ENCODE measurements at regions not wholly inside any gene's neighbourhood (a gene's known extent, or its start where the extent isn't known, plus 50 kb on each side); places are given as distances from the start of the nearest gene placed in this dataset.
"Not testable (repeated sequence)": the region's sequence is repeated elsewhere in the genome, so short reads cannot be mapped to it uniquely, and the experiment has no call there.

DNA sequence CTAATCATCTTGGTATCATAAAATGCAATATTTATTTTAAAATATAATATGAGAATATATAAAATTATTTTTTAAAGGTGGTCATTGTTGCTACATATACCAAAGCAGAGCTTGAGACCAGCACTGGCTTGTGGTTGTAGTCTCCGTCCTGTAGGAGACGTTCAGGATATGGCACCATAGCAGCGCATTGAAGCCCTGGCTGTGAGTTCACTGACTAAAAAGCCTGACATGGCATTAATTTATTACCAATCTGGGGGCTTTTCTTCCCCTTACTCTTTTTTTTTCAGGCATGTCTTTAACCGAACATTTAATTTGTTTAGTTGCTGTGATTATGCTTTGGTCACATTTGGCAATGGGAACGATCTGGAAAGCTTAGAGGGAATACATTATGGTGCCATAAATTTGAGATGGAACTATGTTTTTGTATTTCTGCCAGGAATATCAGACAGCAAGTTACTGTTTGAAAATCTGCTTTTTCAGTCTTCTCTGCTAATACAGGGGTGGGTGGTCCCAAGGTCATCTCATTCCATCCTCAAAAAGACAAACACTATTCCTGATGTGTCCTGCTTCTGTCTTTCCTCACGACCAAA is 108.5 kb downstream of the ZIC4 start:
- TF ChIP-seq NFRKB (IDR thresholded peaks at IDR 0.05) (no peak), ZNF384 (IDR thresholded peaks at IDR 0.05) (no peak), L3MBTL2 (conservative IDR thresholded peaks at IDR 0.05) (no peak), TARDBP (IDR thresholded peaks at IDR 0.05) (no peak), FOXK2 (IDR thresholded peaks at IDR 0.05) (no peak), FOXM1 (IDR thresholded peaks at IDR 0.05; ENCODE audit: borderline replicate concordance) (no peak), ELF4 (IDR thresholded peaks at IDR 0.05) (no peak)
- TF ChIP-seq, protein P1, sequence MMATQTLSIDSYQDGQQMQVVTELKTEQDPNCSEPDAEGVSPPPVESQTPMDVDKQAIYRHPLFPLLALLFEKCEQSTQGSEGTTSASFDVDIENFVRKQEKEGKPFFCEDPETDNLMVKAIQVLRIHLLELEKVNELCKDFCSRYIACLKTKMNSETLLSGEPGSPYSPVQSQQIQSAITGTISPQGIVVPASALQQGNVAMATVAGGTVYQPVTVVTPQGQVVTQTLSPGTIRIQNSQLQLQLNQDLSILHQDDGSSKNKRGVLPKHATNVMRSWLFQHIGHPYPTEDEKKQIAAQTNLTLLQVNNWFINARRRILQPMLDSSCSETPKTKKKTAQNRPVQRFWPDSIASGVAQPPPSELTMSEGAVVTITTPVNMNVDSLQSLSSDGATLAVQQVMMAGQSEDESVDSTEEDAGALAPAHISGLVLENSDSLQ (IDR thresholded peaks at IDR 0.05): no peak
- ChIA-PET CTCF (no interaction called here), POLR2A (no interaction called here)
- DNase-seq (ENCODE audit: extremely low spot score): no peak

DNA sequence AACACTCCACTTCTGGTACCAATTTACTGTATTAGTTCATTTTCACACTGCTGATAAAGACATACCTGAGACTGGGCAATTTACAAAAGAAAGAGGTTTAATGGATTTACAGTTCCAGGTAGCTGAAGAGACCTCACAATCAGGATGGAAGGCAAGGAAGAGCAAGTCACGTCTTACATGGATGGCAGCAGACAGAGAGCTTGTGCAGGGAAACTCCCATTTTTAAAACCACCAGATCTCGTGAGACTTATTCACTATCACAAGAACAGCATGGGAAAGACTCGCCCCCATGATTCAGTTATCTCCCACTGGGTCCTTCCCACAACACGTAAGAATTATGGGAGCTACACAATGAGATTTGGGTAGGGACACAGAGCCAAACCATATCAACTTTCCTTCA is 119.0 kb downstream of the ZIC4 start:
- POLR2A ChIA-PET; CTCF ChIA-PET; DNase-seq (ENCODE audit: extremely low spot score): not testable (repeated sequence)

DNA sequence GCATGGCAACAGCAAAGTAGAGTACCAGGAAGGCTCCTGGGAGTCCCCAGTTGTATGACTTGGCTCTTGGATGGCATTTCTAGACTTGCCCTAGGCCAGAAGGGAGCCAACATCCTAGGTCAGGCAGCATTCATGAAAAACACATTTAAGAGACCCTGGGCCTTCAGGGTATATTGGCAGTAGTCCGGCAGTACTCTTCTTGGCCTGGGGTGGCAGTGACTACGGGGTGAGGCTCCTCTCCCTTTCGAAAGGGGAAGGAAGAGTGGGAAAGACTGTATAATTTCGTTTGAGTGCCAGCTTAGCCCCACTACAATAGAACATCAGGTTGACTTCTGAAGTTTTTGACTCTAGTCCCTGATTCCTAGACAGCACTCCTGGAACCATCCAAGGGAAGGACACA is 136.4 kb downstream of the ZIC4 start:
- no peak for DNase-seq (ENCODE audit: extremely low spot score)
- CTCF ChIA-PET: no interaction called here
- POLR2A ChIA-PET: no interaction called here
- no peak for TF ChIP-seq FOXK2 (IDR thresholded peaks at IDR 0.05)
- no peak for TF ChIP-seq NFRKB (IDR thresholded peaks at IDR 0.05)
- TF ChIP-seq LEF1 (IDR thresholded peaks at IDR 0.05; ENCODE audit: borderline replicate concordance): no peak
- TF ChIP-seq HDGF (IDR thresholded peaks at IDR 0.05; ENCODE audit: borderline replicate concordance): no peak
- TF ChIP-seq CTBP1 (IDR thresholded peaks at IDR 0.05; ENCODE audit: borderline replicate concordance): no peak
- TF ChIP-seq L3MBTL2 (conservative IDR thresholded peaks at IDR 0.05): no peak
- no peak for TF ChIP-seq TARDBP (IDR thresholded peaks at IDR 0.05)

DNA sequence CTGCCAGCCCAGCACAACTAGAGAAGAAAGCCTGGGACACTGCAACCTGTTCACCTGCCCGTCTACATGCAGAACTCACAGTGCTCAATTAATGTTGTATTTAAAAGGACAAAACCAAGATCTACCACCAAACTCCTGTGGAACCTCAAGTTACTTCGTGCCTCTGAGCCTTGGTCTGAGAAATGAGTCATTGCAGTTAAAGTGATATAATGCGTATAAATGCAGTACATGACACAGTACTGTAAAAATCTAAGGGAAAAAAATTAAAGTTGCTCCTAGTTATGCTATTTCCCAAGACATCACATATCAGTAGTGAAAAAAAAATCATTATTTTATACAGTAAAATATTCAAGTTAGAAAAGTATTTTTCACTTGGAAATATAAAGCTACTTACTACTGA is 138.9 kb downstream of the ZIC4 start:
- TF ChIP-seq SP1 (IDR thresholded peaks at IDR 0.05) (no peak), ARNT (IDR thresholded peaks at IDR 0.05) (no peak), L3MBTL2 (conservative IDR thresholded peaks at IDR 0.05) (no peak), ELF4 (IDR thresholded peaks at IDR 0.05) (no peak), TARDBP (IDR thresholded peaks at IDR 0.05) (no peak), HDGF (IDR thresholded peaks at IDR 0.05; ENCODE audit: borderline replicate concordance) (no peak)
- POLR2A ChIA-PET: no interaction called here
- no peak for DNase-seq (ENCODE audit: extremely low spot score)
- CTCF ChIA-PET: no interaction called here

DNA sequence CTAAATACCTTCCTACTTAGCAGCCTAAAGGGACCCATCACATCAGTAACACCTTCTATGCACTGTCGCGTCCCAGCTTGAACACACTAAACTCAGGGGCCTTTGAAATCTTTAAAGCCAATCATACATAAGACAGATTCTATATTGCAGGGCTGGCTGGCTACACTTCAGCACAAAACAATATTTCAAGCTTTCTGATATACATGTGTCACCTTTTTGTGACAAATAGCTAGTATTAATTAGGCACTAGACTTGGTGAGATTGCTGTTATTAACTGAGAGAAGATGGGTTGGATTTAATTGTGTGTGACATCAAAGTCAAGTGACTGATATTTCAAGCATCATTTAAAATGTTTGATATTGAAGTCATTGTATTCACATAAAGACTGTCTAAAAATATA is 148.4 kb downstream of the ZIC4 start:
- no peak for DNase-seq (ENCODE audit: extremely low spot score)
- POLR2A ChIA-PET: no interaction called here
- TF ChIP-seq HDGF (IDR thresholded peaks at IDR 0.05; ENCODE audit: borderline replicate concordance): no peak
- CTCF ChIA-PET: no interaction called here

DNA sequence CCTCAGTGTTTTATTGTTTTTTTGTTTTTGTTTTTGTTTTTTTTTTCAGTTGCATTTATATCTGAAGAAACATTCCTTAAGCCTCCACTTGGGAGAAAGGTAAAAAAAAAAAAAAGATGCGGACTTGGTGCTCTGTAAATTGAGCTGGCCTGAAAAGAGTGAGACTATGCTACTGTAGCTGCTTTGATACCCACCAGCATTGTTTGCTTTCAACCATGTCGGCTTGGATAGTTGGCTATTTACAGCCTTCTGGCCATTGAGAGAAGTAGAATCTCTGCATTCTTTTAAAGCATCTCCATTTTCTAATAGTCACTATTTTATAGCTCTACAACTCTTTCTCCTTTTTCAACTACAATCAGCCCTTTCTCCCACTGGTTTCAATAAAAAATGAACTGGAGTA is 149.6 kb downstream of the ZIC4 start:
- CTCF ChIA-PET: no interaction called here
- TF ChIP-seq L3MBTL2 (conservative IDR thresholded peaks at IDR 0.05): no peak
- no peak for TF ChIP-seq FOXM1 (IDR thresholded peaks at IDR 0.05; ENCODE audit: borderline replicate concordance)
- TF ChIP-seq ELF4 (IDR thresholded peaks at IDR 0.05): no peak
- no peak for TF ChIP-seq LEF1 (IDR thresholded peaks at IDR 0.05; ENCODE audit: borderline replicate concordance)
- no peak for TF ChIP-seq NFRKB (IDR thresholded peaks at IDR 0.05)
- no peak for TF ChIP-seq ARNT (IDR thresholded peaks at IDR 0.05)
- no peak for TF ChIP-seq FOXK2 (IDR thresholded peaks at IDR 0.05)
- TF ChIP-seq SP1 (IDR thresholded peaks at IDR 0.05): no peak
- TF ChIP-seq TARDBP (IDR thresholded peaks at IDR 0.05): no peak
- no peak for TF ChIP-seq BHLHE40 (IDR thresholded peaks at IDR 0.05; ENCODE audit: borderline replicate concordance)
- no peak for TF ChIP-seq CTBP1 (IDR thresholded peaks at IDR 0.05; ENCODE audit: borderline replicate concordance)
- TF ChIP-seq HDGF (IDR thresholded peaks at IDR 0.05; ENCODE audit: borderline replicate concordance): no peak
- TF ChIP-seq SUZ12 (IDR thresholded peaks at IDR 0.05): no peak
- TF ChIP-seq ZNF384 (IDR thresholded peaks at IDR 0.05): no peak
- TF ChIP-seq, protein P1 (IDR thresholded peaks at IDR 0.05): no peak
- POLR2A ChIA-PET: no interaction called here
- DNase-seq (ENCODE audit: extremely low spot score): no peak

DNA sequence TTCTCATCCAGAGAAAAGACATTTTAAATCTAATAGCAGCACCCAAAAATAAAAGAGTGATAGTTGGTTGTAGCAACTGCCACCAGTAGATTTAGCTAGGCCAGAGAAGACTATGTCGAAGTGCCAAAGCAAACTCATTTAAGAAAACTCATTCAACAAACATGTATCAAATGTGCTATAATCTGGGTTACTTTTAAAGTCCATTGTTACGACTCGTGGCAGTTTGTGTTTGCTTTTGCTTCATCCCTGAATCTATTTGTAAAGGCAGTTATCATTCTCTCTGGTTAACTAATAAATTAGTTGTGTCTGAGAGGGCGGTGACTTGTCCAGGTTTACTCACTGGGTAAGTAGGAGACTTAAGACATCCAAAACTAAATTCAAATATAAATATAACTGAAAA is 159.4 kb downstream of the ZIC4 start:
- no peak for DNase-seq (ENCODE audit: extremely low spot score)
- CTCF ChIA-PET: no interaction called here
- TF ChIP-seq L3MBTL2 (conservative IDR thresholded peaks at IDR 0.05): no peak
- TF ChIP-seq, protein P1 (IDR thresholded peaks at IDR 0.05): no peak
- no peak for TF ChIP-seq TARDBP (IDR thresholded peaks at IDR 0.05)
- no peak for TF ChIP-seq BHLHE40 (IDR thresholded peaks at IDR 0.05; ENCODE audit: borderline replicate concordance)
- no peak for TF ChIP-seq FOXA1 (IDR thresholded peaks at IDR 0.05)
- no peak for TF ChIP-seq ELF4 (IDR thresholded peaks at IDR 0.05)
- no peak for TF ChIP-seq ZNF384 (IDR thresholded peaks at IDR 0.05)
- TF ChIP-seq LEF1 (IDR thresholded peaks at IDR 0.05; ENCODE audit: borderline replicate concordance): no peak
- no peak for TF ChIP-seq HDGF (IDR thresholded peaks at IDR 0.05; ENCODE audit: borderline replicate concordance)
- no peak for TF ChIP-seq CTBP1 (IDR thresholded peaks at IDR 0.05; ENCODE audit: borderline replicate concordance)
- no peak for TF ChIP-seq SUZ12 (IDR thresholded peaks at IDR 0.05)
- no peak for TF ChIP-seq NFRKB (IDR thresholded peaks at IDR 0.05)
- no peak for TF ChIP-seq ARNT (IDR thresholded peaks at IDR 0.05)
- TF ChIP-seq FOXM1 (IDR thresholded peaks at IDR 0.05; ENCODE audit: borderline replicate concordance): no peak
- TF ChIP-seq FOXK2 (IDR thresholded peaks at IDR 0.05): no peak
- TF ChIP-seq SP1 (IDR thresholded peaks at IDR 0.05): no peak
- POLR2A ChIA-PET: no interaction called here

DNA sequence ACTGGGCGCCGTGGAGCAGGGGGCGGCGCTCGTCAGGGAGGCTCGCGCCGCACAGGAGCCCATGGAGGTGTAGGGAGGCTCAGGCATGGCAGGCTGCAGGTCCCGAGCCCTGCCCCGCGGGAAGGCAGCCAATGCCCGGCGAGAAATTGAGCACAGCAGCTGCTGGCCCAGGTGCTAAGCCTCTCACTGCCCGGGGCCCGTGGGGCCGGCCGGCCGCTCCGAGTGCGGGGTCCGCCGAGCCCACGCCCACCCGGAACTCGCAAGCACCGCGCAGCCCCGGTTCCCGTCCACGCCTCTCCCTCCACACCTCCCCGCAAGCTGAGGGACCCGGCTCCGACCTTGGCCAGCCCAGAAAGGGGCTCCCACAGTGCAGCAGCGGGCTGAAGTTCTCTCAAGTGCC is 160.7 kb downstream of the ZIC4 start:
- POLR2A ChIA-PET; CTCF ChIA-PET; DNase-seq (ENCODE audit: extremely low spot score): not testable (repeated sequence)

DNA sequence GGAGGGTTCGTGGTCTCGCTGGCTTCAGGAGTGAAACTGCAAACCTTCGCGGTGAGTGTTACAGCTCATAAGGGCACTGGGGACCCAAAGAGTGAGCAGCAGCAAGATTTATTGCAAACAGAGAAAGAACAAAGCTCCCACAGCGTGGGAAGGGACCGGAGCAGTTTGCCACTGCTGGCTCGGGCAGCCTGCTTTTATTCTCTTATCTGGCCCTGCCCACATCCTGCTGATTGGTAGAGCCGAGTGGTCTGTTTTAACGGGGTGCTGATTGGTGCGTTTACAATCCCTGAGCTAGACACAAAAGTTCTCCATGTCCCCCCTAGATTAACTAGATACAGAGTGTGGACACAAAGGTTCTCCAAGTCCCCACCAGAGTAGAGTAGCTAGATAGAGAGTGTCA is 161.3 kb downstream of the ZIC4 start:
- not testable (repeated sequence) for DNase-seq (ENCODE audit: extremely low spot score)

More for the DNA sequence above, 161.3 kb downstream of the ZIC4 start:
- CTCF ChIA-PET, POLR2A ChIA-PET: not testable (repeated sequence)

Data from HEK293T (cell line).